ENCODE measurements at regions not wholly inside any gene's neighbourhood (a gene's known extent, or its start where the extent isn't known, plus 50 kb on each side); places are given as distances from the start of the nearest gene placed in this dataset.

GRCh38 chr3:171541181-171541580 lies 81.0 kb upstream of the TNIK start:
- H2BK12ac ChIP-seq (ENCODE audit: insufficient read length, low read depth, low read length) = no peak overlapping the region
- no peak overlapping the region for H3K18ac ChIP-seq (ENCODE audit: insufficient read length, low read depth, low read length)
- H3K9me3 ChIP-seq (ENCODE audit: control insufficient read depth, low read depth, low read length) = no peaks in the 10 kb centered on the region
- WGBS (ENCODE audit: extremely low coverage, insufficient read length, low lambda C conversion rate) = no CpG with 5 or more reads among the region's 2 CpGs
- no peaks in the 10 kb centered on the region for H3K79me2 ChIP-seq (ENCODE audit: insufficient read depth, low read length)
- peaks cover 7% of the 10 kb centered on the region; the same call in 1 of the 2 replicates for H3K4me1 ChIP-seq (ENCODE audit: insufficient read depth, low read length)
- no peak overlapping the region for H2BK20ac ChIP-seq (ENCODE audit: low read depth, low read length, poor library complexity, severe bottlenecking)
- Mint-ChIP-seq H3K27ac (no peak overlapping the region), H3K4me3 (no peak overlapping the region), H3K9me3 (no peaks in the 10 kb centered on the region), H3K27me3 (ENCODE audit: low read depth) (no peaks in the 10 kb centered on the region), H3K36me3 (ENCODE audit: insufficient read depth in 1 of 3, low read depth in 3 of 3) (no peaks in the 10 kb centered on the region), H3K4me1 (peaks cover 3 to 8% of the 10 kb centered on the region in 2 experiments; a peak in 1 of 4 replicates)
- H3K27me3 ChIP-seq (ENCODE audit: insufficient read depth, low read length) = no peaks in the 10 kb centered on the region
- no peaks in the 10 kb centered on the region for H3K23me2 ChIP-seq (ENCODE audit: insufficient read length, low read depth, low read length, poor library complexity, severe bottlenecking)
- no peak overlapping the region for H3K27ac ChIP-seq (ENCODE audit: insufficient read length, low read depth, low read length)
- no peak for TF ChIP-seq CTCF (conservative IDR thresholded peaks at IDR 0.05)
- H3T11ph ChIP-seq (ENCODE audit: low read length) = no peak overlapping the region
- H2AFZ ChIP-seq (ENCODE audit: low read length) = no peak overlapping the region
- no peak overlapping the region for H3K4ac ChIP-seq (ENCODE audit: low read depth, low read length)
- DNase-seq = no peak
- H4K5ac ChIP-seq (ENCODE audit: insufficient read length, low read depth, low read length) = no peak overlapping the region
- no peak overlapping the region for H4K91ac ChIP-seq (ENCODE audit: insufficient read length, low read depth, low read length)
- H3K9ac ChIP-seq (ENCODE audit: extremely low read depth, insufficient read length, low read length) = no peak overlapping the region
- H3K14ac ChIP-seq (ENCODE audit: insufficient read depth, low read length) = no peak overlapping the region
- H3K4me2 ChIP-seq (ENCODE audit: insufficient read depth, insufficient read length, low read length) = no peak overlapping the region
- no peaks in the 10 kb centered on the region for H3K79me1 ChIP-seq (ENCODE audit: insufficient read depth, low read depth, low read length, poor library complexity, severe bottlenecking)
- no peak overlapping the region for H2AK5ac ChIP-seq (ENCODE audit: insufficient read length, low read length)
- no peak overlapping the region for H2BK120ac ChIP-seq (ENCODE audit: low read depth, low read length, poor library complexity, severe bottlenecking)
- H3K56ac ChIP-seq (ENCODE audit: insufficient read length, low read depth, low read length) = no peak overlapping the region
- H4K8ac ChIP-seq (replicated peaks; ENCODE audit: insufficient read length, low read depth, low read length) = no peak overlapping the region
- no peaks in the 10 kb centered on the region for H4K20me1 ChIP-seq (ENCODE audit: control insufficient read depth, insufficient read depth, insufficient read length)
- no peak overlapping the region for H2BK15ac ChIP-seq (ENCODE audit: low read depth, low read length)
- H3K23ac ChIP-seq (ENCODE audit: insufficient read length, low read depth, low read length) = no peak overlapping the region
- no peak overlapping the region for H2BK5ac ChIP-seq (ENCODE audit: insufficient read length, low read length)
